ENCODE measurements at regions not wholly inside any gene's neighbourhood (a gene's known extent, or its start where the extent isn't known, plus 50 kb on each side); places are given as distances from the start of the nearest gene placed in this dataset.

DNA sequence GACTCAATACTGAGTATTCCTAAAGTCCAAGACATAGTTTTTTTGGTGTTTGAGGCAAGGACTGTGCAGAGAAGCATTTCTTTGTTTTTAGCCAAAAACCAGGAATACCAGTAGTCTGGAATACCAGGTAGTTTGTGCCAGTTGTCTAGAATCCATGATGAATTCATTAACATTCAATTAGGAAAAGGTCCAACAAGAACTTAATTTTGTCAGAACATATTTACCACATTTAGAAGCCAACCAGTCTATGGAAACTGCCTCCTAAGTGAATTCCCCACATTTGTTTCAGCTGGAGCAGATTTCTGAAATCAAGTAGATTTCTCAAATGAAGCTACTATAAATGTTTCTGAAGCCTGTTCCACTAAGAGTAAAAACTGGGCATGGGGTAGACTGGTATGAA is 1584.8 kb upstream of the ADGRL3 start:
- TF ChIP-seq, protein P1, sequence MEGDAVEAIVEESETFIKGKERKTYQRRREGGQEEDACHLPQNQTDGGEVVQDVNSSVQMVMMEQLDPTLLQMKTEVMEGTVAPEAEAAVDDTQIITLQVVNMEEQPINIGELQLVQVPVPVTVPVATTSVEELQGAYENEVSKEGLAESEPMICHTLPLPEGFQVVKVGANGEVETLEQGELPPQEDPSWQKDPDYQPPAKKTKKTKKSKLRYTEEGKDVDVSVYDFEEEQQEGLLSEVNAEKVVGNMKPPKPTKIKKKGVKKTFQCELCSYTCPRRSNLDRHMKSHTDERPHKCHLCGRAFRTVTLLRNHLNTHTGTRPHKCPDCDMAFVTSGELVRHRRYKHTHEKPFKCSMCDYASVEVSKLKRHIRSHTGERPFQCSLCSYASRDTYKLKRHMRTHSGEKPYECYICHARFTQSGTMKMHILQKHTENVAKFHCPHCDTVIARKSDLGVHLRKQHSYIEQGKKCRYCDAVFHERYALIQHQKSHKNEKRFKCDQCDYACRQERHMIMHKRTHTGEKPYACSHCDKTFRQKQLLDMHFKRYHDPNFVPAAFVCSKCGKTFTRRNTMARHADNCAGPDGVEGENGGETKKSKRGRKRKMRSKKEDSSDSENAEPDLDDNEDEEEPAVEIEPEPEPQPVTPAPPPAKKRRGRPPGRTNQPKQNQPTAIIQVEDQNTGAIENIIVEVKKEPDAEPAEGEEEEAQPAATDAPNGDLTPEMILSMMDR (IDR thresholded peaks at IDR 0.05) = no peak
- TF ChIP-seq POLR2A (IDR thresholded peaks at IDR 0.05) = no peak
